ENCODE measurements at regions not wholly inside any gene's neighbourhood (a gene's known extent, or its start where the extent isn't known, plus 50 kb on each side); places are given as distances from the start of the nearest gene placed in this dataset.

DNA sequence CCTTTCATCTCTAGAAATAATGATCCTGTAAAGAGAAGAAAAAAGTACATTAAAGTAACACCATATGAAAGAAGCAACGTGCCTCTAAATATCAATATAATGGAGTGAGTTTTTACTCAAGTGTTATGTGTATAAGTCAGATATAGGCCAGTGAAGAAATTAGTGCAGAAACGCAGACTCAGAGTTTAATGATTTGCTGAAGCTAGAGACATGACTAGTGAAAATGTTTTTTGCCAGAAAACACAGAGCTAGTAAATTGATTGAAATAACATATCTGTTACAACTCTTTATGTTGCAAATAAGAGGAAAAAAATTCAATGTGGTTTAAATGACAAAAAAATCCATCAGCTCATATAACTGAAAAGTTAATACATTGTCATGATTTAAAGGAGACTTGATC, 217.2 kb upstream of the NXPH2 start:
- no peaks in the 10 kb centered on the region for H3K79me1 ChIP-seq (ENCODE audit: insufficient read depth, low read depth, low read length, poor library complexity, severe bottlenecking)
- no peak overlapping the region for H3K27ac ChIP-seq (ENCODE audit: insufficient read length, low read depth, low read length)
- H2BK120ac ChIP-seq (ENCODE audit: low read depth, low read length, poor library complexity, severe bottlenecking), result no peak overlapping the region
- no peaks in the 10 kb centered on the region for H3K36me3 Mint-ChIP-seq (ENCODE audit: insufficient read depth in 1 of 3, low read depth in 3 of 3)
- H3K4me1 Mint-ChIP-seq, result peaks cover 6 to 14% of the 10 kb centered on the region in 2 experiments
- no peaks in the 10 kb centered on the region for H3K79me2 ChIP-seq (ENCODE audit: insufficient read depth, low read length)
- H3K56ac ChIP-seq (ENCODE audit: insufficient read length, low read depth, low read length), result no peak overlapping the region
- no peak overlapping the region for H2BK15ac ChIP-seq (ENCODE audit: low read depth, low read length)
- no peak overlapping the region for H3K4me3 Mint-ChIP-seq
- H3K4ac ChIP-seq (ENCODE audit: low read depth, low read length), result no peak overlapping the region
- H3K27ac Mint-ChIP-seq, result no peak overlapping the region
- no peak overlapping the region for H3K9ac ChIP-seq (ENCODE audit: extremely low read depth, insufficient read length, low read length)
- H2BK12ac ChIP-seq (ENCODE audit: insufficient read length, low read depth, low read length), result no peak overlapping the region
- no peaks in the 10 kb centered on the region for H3K27me3 ChIP-seq (ENCODE audit: insufficient read depth, low read length)
- H3K9me3 ChIP-seq (ENCODE audit: control insufficient read depth, low read depth, low read length), result no peaks in the 10 kb centered on the region
- no peak for DNase-seq
- no peak overlapping the region for H3K4me2 ChIP-seq (ENCODE audit: insufficient read depth, insufficient read length, low read length)
- no peak overlapping the region for H3K23ac ChIP-seq (ENCODE audit: insufficient read length, low read depth, low read length)
- H4K91ac ChIP-seq (ENCODE audit: insufficient read length, low read depth, low read length), result no peak overlapping the region
- no peaks in the 10 kb centered on the region for H3K23me2 ChIP-seq (ENCODE audit: insufficient read length, low read depth, low read length, poor library complexity, severe bottlenecking)
- no peak overlapping the region for H2BK5ac ChIP-seq (ENCODE audit: insufficient read length, low read length)
- no peak overlapping the region for H4K5ac ChIP-seq (ENCODE audit: insufficient read length, low read depth, low read length)
- no peak overlapping the region for H2AK5ac ChIP-seq (ENCODE audit: insufficient read length, low read length)
- no peak overlapping the region for H2AFZ ChIP-seq (ENCODE audit: low read length)
- H3K4me1 ChIP-seq (ENCODE audit: insufficient read depth, low read length), result no peaks in the 10 kb centered on the region
- TF ChIP-seq, protein P1, sequence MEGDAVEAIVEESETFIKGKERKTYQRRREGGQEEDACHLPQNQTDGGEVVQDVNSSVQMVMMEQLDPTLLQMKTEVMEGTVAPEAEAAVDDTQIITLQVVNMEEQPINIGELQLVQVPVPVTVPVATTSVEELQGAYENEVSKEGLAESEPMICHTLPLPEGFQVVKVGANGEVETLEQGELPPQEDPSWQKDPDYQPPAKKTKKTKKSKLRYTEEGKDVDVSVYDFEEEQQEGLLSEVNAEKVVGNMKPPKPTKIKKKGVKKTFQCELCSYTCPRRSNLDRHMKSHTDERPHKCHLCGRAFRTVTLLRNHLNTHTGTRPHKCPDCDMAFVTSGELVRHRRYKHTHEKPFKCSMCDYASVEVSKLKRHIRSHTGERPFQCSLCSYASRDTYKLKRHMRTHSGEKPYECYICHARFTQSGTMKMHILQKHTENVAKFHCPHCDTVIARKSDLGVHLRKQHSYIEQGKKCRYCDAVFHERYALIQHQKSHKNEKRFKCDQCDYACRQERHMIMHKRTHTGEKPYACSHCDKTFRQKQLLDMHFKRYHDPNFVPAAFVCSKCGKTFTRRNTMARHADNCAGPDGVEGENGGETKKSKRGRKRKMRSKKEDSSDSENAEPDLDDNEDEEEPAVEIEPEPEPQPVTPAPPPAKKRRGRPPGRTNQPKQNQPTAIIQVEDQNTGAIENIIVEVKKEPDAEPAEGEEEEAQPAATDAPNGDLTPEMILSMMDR (conservative IDR thresholded peaks at IDR 0.05), result no peak
- H4K20me1 ChIP-seq (ENCODE audit: control insufficient read depth, insufficient read depth, insufficient read length), result no peaks in the 10 kb centered on the region
- H2BK20ac ChIP-seq (ENCODE audit: low read depth, low read length, poor library complexity, severe bottlenecking), result no peak overlapping the region
- no peaks in the 10 kb centered on the region for H3K9me3 Mint-ChIP-seq
- H3K18ac ChIP-seq (ENCODE audit: insufficient read length, low read depth, low read length), result no peak overlapping the region
- H3T11ph ChIP-seq (ENCODE audit: low read length), result no peak overlapping the region
- no CpG with 5 or more reads among the region's 2 CpGs for WGBS (ENCODE audit: extremely low coverage, insufficient read length, low lambda C conversion rate)
- H4K8ac ChIP-seq (replicated peaks; ENCODE audit: insufficient read length, low read depth, low read length), result no peak overlapping the region
- no peak overlapping the region for H3K14ac ChIP-seq (ENCODE audit: insufficient read depth, low read length)
- no peaks in the 10 kb centered on the region for H3K27me3 Mint-ChIP-seq (ENCODE audit: low read depth)
